Heart right ventricle (tissue), 16 donors: ENCODE measurements at regions not wholly inside any gene's neighbourhood (a gene's known extent, or its start where the extent isn't known, plus 50 kb on each side); places are given as distances from the start of the nearest gene placed in this dataset.
"Not testable (repeated sequence)": the region's sequence is repeated elsewhere in the genome, so short reads cannot be mapped to it uniquely, and the experiment has no call there.

Experiments used
- ATAC-seq, 8 donors: fragments of 200-7000 bp; cut with Tn5 transposase; one replicate each; pipeline ENCODE4 v1.9.1; 2020; ENCODE audit warnings: mild to moderate bottlenecking in 8 of 8, moderate library complexity in 8 of 8, moderate number of reproducible peaks in 1 of 8
- DNase-seq, 2 donors: peaks; one replicate each; pipeline ENCODE4 v3.0.0-alpha.2; 2020
- H3K27ac ChIP-seq, 10 donors: fragments of 200-600 bp; sonication (generic) in 2 of 10; one replicate each; pipeline versions ENCODE4 v1.5.0 to v1.8.0; 2020 to 2022; ENCODE audit warnings: mild to moderate bottlenecking in 3 of 10
- H3K27me3 ChIP-seq, 7 donors: fragments of 200-600 bp; one replicate each; pipeline ENCODE4 v1.8.0; 2021 to 2022; ENCODE audit warnings: mild to moderate bottlenecking in 2 of 7
- H3K36me3 ChIP-seq, 9 donors: fragments of 200-600 bp; sonication (generic) in 1 of 9; one replicate each; pipeline versions ENCODE4 v1.5.0 to v1.8.0; 2020 to 2022; ENCODE audit warnings: mild to moderate bottlenecking in 2 of 9
- H3K4me1 ChIP-seq, 9 donors: fragments of 200-600 bp; sonication (generic) in 1 of 9; one replicate each; pipeline versions ENCODE4 v1.5.0 to v1.8.0; 2020 to 2022; ENCODE audit warnings: mild to moderate bottlenecking in 4 of 9
- H3K4me3 ChIP-seq, 10 donors: fragments of 200-600 bp; sonication (generic) in 2 of 10; one replicate each; pipeline versions ENCODE4 v1.5.0 to v1.8.0; 2020 to 2022; ENCODE audit warnings: mild to moderate bottlenecking in 7 of 10, moderate library complexity in 2 of 10
- H3K9me3 ChIP-seq, 11 donors: fragments of 200-600 bp in 10 of 11; sonication (generic) in 2 of 11; one replicate each; pipeline versions ENCODE4 v1.5.0 to v1.8.0; 2013 to 2022; ENCODE audit warnings: mild to moderate bottlenecking in 2 of 11, control low read depth in 1 of 11, moderate library complexity in 1 of 11
- CTCF ChIP-seq, 9 donors: fragments of 200-600 bp; sonication (generic) in 2 of 9; IDR thresholded peaks; one replicate each; pipeline versions ENCODE4 v1.5.0 to v1.8.0; 2021 to 2022; ENCODE audit warnings: antibody characterized with exemption in 9 of 9, mild to moderate bottlenecking in 5 of 9, moderate library complexity in 1 of 9
- WGBS, 2 donors: extraction: QIAGEN DNeasy Blood & Tissue Kit; methylation state at CpG; one replicate each; pipeline ENCODE4 v1.1.7; 2013; ENCODE audit warnings: inconsistent platforms in 1 of 2; 5-methylcytosine and 5-hydroxymethylcytosine counted together
- intact Hi-C, 10 donors: fragments of 100-400 bp; cut with DNase I; formaldehyde crosslinking; loops; one replicate each; pipeline versions ENCODE4 v1.11.1 to v1.14.2; 2022
- donor health status: Arrhythmogenic right ventricular cardiomyopathy.
- donor health status: ischemic (EF 13 %, LVEDD 7.1; RV severe dilation, severe dysfunction).
- donor health status: healthy with polysubstance abuse.
- donor health status: DM: no; HTN: yes; CAD: no.
- donor health status: DM: no; HTN: no; CAD: no.
- donor health status: ischemic (EF 25% LVEDD 6.9; RV normal size, moderate dysfunction).
- donor health status: ischemic (EF 25% LVEDD 5.7; RV mildly dilated, moderate dysfunction).
- donor health status: healthy.
- donor health status: DM: yes; HTN: yes; CAD: no.
- donor health status: Ischemic cardiomyopathy.
- donor health status: ischemic (EF 35%, LVEDD 5.7; RV mildly dilated, moderate dysfunction).
- donor health status: nonischemic (EF 11% LVEDD 7.7; RV severe dilation, severe dysfunction).
- donor health status: DM: yes; HTN: yes; CAD: no.
- donor health status: PGD.
- donor health status: ischemic (EF 29% LVEDD 5.4; RV normal size, mild dysfunction).
- donor health status: nonischemic (EF 23%, LVEDD 6.1; RV moderate dilation, normal function).

- H3K4me3 ChIP-seq, intact Hi-C loops, H3K27ac ChIP-seq, DNase-seq, H3K36me3 ChIP-seq, H3K9me3 ChIP-seq, ATAC-seq: not testable (repeated sequence)
- Histone ChIP-seq H3K4me1 (peaks cover 7 to 47% (median 12%) of the 10 kb centered on the region in 9 donors), H3K27me3 (peaks cover 0 to 11% (median 0%) of the 10 kb centered on the region in 7 donors)
- 82 to 88% methylated on average over 9 of the region's 9 CpGs for WGBS, 2 donors
Measured at GRCh38 chr13:109702030-109702597, 84.3 kb downstream of the IRS2 start.

DNA sequence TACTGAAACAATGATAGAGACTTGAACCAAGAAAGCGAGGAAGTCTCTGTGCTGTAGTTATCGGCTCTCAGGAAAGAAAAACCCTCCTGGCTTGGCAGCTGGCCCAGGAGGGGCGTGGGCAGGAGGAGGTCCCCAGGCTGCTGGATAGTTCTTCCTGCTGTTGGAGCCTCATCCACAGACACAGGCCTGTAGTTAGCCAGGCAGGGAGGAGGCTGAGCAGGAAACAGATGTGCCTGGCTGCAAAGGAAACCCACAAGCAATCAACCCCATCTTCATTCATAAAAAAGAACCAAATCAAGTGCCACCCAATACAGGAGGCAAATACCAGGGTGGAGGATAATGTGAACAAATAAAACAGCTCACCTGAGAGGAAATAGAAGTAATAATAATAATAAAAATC lies 86.2 kb downstream of the IRS2 start:
- WGBS, 2 donors, result 20 to 26% methylated on average over 3 of the region's 3 CpGs
- intact Hi-C loops, result no loop called here
- no peaks in the 10 kb centered on the region for H3K9me3 ChIP-seq
- H3K27ac ChIP-seq, result peak overlapping the region in 1 of 10 donors; percentile 10
- ATAC-seq (peak; percentile 84 to 97 (median 93)), DNase-seq (peak; percentile 78 to 88)
- peaks cover 0 to 15% (median 0%) of the 10 kb centered on the region in 7 donors for H3K27me3 ChIP-seq
- no peak for TF ChIP-seq CTCF (IDR thresholded peaks at IDR 0.05)
- no peak overlapping the region for H3K4me3 ChIP-seq
- peaks cover 7 to 36% (median 12%) of the 10 kb centered on the region in 9 donors for H3K4me1 ChIP-seq
- H3K36me3 ChIP-seq, result no peaks in the 10 kb centered on the region

GRCh38 chr13:109699628-109700071 lies 86.7 kb downstream of the IRS2 start:
- no peak overlapping the region for H3K27ac ChIP-seq
- DNase-seq, result no peak
- peak in 3 of 8 donors; percentile 10 to 27 (median 18) for ATAC-seq
- WGBS, 2 donors, result 62 to 64% methylated on average over 13 of the region's 13 CpGs
- no peaks in the 10 kb centered on the region for H3K36me3 ChIP-seq
- no peak overlapping the region for H3K4me3 ChIP-seq
- intact Hi-C loops, result no loop called here
- TF ChIP-seq CTCF (IDR thresholded peaks at IDR 0.05), result no peak
- no peaks in the 10 kb centered on the region for H3K9me3 ChIP-seq
- peaks cover 5 to 32% (median 12%) of the 10 kb centered on the region in 9 donors for H3K4me1 ChIP-seq
- peaks cover 0 to 20% (median 0%) of the 10 kb centered on the region in 7 donors for H3K27me3 ChIP-seq

DNA sequence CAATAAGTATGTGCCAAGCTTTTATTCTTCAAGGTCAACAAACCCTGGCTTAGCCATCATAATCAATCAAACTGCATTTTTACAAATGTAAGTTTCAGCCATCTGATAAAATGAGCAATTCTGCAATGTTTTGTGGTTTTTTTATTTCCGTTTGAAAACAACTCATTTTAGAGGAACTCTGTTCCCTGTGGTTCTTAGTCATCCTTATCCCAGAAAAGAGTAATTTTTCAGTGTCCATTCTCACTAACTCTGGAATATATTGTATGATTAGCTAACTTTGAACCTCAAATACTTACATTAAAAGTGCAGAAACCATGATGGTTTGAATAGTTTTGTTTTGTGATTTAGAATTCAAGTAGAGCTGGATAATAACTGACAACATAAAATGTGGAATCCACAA lies 87.6 kb downstream of the IRS2 start:
- no peaks in the 10 kb centered on the region for H3K9me3 ChIP-seq
- intact Hi-C loops, result no loop called here
- DNase-seq (no peak), ATAC-seq (no peak)
- WGBS, 2 donors, result 75 to 89% methylated on average over 1 of the region's 1 CpG
- peak overlapping the region in 1 of 10 donors; percentile 45 for H3K27ac ChIP-seq
- H3K27me3 ChIP-seq, result peaks cover 0 to 20% (median 0%) of the 10 kb centered on the region in 7 donors
- no peak overlapping the region for H3K4me3 ChIP-seq
- TF ChIP-seq CTCF (IDR thresholded peaks at IDR 0.05), result no peak
- H3K36me3 ChIP-seq, result no peaks in the 10 kb centered on the region
- peaks cover 5 to 29% (median 12%) of the 10 kb centered on the region in 9 donors for H3K4me1 ChIP-seq

GRCh38 chr13:109697936-109698335 lies 88.4 kb downstream of the IRS2 start:
- Histone ChIP-seq H3K27me3 (peaks cover 0 to 20% (median 0%) of the 10 kb centered on the region in 7 donors), H3K9me3 (no peaks in the 10 kb centered on the region), H3K27ac (no peak overlapping the region), H3K36me3 (no peaks in the 10 kb centered on the region), H3K4me3 (no peak overlapping the region), H3K4me1 (peaks cover 5 to 29% (median 12%) of the 10 kb centered on the region in 9 donors)
- no peak for TF ChIP-seq CTCF (IDR thresholded peaks at IDR 0.05)
- 68 to 72% methylated on average over 10 of the region's 10 CpGs for WGBS, 2 donors
- DNase-seq (no peak), ATAC-seq (peak in 1 of 8 donors; percentile 28)
- intact Hi-C loops, result no loop called here
